ENCODE measurements at regions not wholly inside any gene's neighbourhood (a gene's known extent, or its start where the extent isn't known, plus 50 kb on each side); places are given as distances from the start of the nearest gene placed in this dataset.

DNA sequence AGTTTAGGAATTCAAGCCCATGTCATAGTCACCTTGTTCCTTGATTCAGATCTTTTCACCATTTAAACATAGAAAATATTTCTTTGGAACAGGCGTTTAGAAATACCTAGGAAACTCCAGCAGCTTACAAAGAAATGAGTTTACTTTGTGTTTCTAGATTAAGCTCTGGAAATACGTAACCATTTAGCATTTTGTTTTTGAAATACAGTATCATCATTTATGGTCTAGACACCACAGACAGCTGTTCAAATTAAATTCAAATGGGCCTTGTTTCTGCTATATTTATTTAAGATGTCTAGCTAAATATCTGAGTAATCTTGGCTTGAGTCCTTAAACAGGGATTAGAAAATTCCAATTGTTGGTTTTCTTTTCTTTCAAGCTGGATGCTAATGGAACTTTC, 228.5 kb downstream of the NDFIP2 start:
- intact Hi-C loops (cut with DNase I) = no loop called here
- no peaks in the 10 kb centered on the region for H3K9me3 ChIP-seq

DNA sequence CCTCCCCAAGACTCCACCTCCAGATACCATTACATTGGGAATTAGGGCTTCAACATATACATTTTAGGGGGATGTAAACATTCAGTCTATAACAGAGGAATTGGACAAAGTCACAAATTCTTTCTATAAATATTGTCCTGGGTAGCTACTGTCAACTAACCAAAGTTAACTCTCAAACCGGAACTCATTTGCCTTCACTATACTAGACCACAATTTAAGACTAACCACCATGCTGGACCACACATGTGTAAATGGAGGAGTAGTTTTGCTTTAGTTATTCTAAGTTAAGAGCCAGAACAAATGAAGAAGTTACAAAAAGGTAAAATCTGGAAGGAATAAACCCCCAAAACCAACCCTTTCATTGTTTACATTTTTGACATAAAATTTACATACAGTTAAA, 222.8 kb downstream of the NDFIP2 start:
- no peak for TF ChIP-seq POLR2A (IDR thresholded peaks at IDR 0.05)
- no peak for TF ChIP-seq POLR2AphosphoS5 (IDR thresholded peaks at IDR 0.05)
- TF ChIP-seq, protein P1, sequence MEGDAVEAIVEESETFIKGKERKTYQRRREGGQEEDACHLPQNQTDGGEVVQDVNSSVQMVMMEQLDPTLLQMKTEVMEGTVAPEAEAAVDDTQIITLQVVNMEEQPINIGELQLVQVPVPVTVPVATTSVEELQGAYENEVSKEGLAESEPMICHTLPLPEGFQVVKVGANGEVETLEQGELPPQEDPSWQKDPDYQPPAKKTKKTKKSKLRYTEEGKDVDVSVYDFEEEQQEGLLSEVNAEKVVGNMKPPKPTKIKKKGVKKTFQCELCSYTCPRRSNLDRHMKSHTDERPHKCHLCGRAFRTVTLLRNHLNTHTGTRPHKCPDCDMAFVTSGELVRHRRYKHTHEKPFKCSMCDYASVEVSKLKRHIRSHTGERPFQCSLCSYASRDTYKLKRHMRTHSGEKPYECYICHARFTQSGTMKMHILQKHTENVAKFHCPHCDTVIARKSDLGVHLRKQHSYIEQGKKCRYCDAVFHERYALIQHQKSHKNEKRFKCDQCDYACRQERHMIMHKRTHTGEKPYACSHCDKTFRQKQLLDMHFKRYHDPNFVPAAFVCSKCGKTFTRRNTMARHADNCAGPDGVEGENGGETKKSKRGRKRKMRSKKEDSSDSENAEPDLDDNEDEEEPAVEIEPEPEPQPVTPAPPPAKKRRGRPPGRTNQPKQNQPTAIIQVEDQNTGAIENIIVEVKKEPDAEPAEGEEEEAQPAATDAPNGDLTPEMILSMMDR (IDR thresholded peaks at IDR 0.05) = no peak
- Histone ChIP-seq H3K9me3 (no peaks in the 10 kb centered on the region), H3K36me3 (no peaks in the 10 kb centered on the region), H3K27ac (no peak overlapping the region), H3K4me1 (replicated peaks) (no peaks in the 10 kb centered on the region), H3K27me3 (replicated peaks; ENCODE audit: insufficient read depth) (no peaks in the 10 kb centered on the region), H3K4me3 (no peak overlapping the region)
- DNase-seq (ENCODE audit: low spot score) = no peak
- intact Hi-C loops (cut with DNase I) = no loop called here
- WGBS = 97% methylated on average over 1 of the region's 1 CpG

More for the DNA sequence above, 228.5 kb downstream of the NDFIP2 start:
- Histone ChIP-seq H3K27me3 (replicated peaks; ENCODE audit: insufficient read depth) (no peaks in the 10 kb centered on the region), H3K4me3 (no peak overlapping the region), H3K4me1 (replicated peaks) (no peaks in the 10 kb centered on the region), H3K27ac (no peak overlapping the region), H3K36me3 (no peaks in the 10 kb centered on the region)
- 63% methylated on average over 2 of the region's 2 CpGs for WGBS
- no peak for DNase-seq (ENCODE audit: low spot score)
- TF ChIP-seq, protein P1 (IDR thresholded peaks at IDR 0.05) = no peak
- TF ChIP-seq POLR2A (IDR thresholded peaks at IDR 0.05) = no peak
- no peak for TF ChIP-seq POLR2AphosphoS5 (IDR thresholded peaks at IDR 0.05)

DNA sequence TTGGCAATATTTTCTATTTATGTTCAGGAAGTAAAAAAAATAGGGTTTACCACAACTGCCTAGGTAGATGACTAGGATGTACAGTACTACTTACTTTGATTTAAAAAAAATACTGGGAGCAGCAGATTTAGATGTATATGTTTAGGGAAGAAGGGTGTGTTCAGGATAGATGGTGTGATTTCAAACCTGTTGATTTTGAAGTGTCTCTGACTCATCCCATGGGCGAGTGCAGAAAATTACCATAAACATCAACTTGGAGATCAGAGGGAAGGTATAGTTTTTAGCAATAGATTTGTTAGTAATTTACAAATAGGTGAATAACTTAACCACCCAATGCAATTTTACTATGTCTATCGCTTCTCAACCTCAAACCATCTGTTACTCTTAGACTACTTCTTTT, 214.8 kb downstream of the NDFIP2 start:
- Histone ChIP-seq H3K36me3 (no peaks in the 10 kb centered on the region), H3K27me3 (replicated peaks; ENCODE audit: insufficient read depth) (no peaks in the 10 kb centered on the region), H3K9me3 (no peaks in the 10 kb centered on the region), H3K27ac (no peak overlapping the region), H3K4me3 (no peak overlapping the region), H3K4me1 (replicated peaks) (no peaks in the 10 kb centered on the region)
- TF ChIP-seq, protein P1 (IDR thresholded peaks at IDR 0.05) = no peak
- TF ChIP-seq POLR2AphosphoS5 (IDR thresholded peaks at IDR 0.05) (no peak), POLR2A (IDR thresholded peaks at IDR 0.05) (no peak)
- no peak for DNase-seq (ENCODE audit: low spot score)
- WGBS = 90% methylated on average over 2 of the region's 2 CpGs
- intact Hi-C loops (cut with DNase I) = no loop called here

DNA sequence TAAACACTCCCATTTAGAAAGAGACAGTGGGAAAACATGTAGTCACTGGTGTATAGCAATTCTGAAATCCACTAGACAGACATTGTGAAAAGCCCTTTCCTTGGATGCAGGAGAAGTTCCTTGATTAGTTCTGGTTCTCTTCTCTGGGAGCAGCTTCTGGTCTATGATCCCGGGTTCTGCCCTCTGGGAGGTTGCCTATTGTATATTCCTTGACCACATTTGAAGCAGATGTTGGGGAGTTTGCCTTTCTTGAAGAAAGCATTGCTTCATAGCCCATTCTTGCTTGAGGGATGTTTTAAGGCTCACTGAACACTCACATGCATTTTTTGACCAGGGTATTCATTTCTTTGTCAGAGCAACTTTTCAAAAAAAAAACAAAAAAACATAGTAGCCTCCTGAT, 211.9 kb downstream of the NDFIP2 start:
- no peaks in the 10 kb centered on the region for H3K9me3 ChIP-seq
- no peak for DNase-seq (ENCODE audit: low spot score)
- no peaks in the 10 kb centered on the region for H3K36me3 ChIP-seq
- intact Hi-C loops (cut with DNase I) = no loop called here
- no peaks in the 10 kb centered on the region for H3K27me3 ChIP-seq (replicated peaks; ENCODE audit: insufficient read depth)
- no peak overlapping the region for H3K27ac ChIP-seq
- 94% methylated on average over 1 of the region's 1 CpG for WGBS
- no peaks in the 10 kb centered on the region for H3K4me1 ChIP-seq (replicated peaks)
- no peak overlapping the region for H3K4me3 ChIP-seq
- TF ChIP-seq POLR2A (IDR thresholded peaks at IDR 0.05) = no peak
- TF ChIP-seq, protein P1 (IDR thresholded peaks at IDR 0.05) = no peak
- TF ChIP-seq POLR2AphosphoS5 (IDR thresholded peaks at IDR 0.05) = no peak

DNA sequence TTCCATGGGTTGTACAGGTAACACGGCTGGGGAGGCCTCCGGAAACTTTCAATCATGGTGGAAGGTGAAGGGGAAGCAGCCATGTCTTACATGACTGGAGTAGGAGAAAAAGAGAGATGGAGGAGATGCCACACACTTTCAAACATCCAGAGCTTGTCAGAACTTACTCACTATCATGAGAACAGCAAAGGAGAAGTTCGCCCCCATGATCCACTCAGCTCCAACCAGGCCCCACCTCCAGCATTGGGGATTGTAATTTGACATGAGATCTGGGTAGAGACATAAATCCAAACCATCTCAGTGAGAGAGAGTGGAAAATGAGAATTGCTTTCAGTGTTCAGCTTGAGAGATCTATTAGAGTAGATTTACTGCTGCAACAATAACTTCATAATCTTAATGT, 210.9 kb downstream of the NDFIP2 start:
- WGBS = 95% methylated on average over 3 of the region's 3 CpGs
- TF ChIP-seq, protein P1 (IDR thresholded peaks at IDR 0.05) = no peak
- TF ChIP-seq POLR2AphosphoS5 (IDR thresholded peaks at IDR 0.05) (no peak), POLR2A (IDR thresholded peaks at IDR 0.05) (no peak)
- DNase-seq (ENCODE audit: low spot score) = no peak
- Histone ChIP-seq H3K4me3 (no peak overlapping the region), H3K9me3 (no peaks in the 10 kb centered on the region), H3K4me1 (replicated peaks) (no peaks in the 10 kb centered on the region), H3K27ac (no peak overlapping the region), H3K36me3 (no peaks in the 10 kb centered on the region), H3K27me3 (replicated peaks; ENCODE audit: insufficient read depth) (no peaks in the 10 kb centered on the region)
- intact Hi-C loops (cut with DNase I) = no loop called here

All from prostate gland (tissue), 2 donors.